ENCODE measurements at regions not wholly inside any gene's neighbourhood (a gene's known extent, or its start where the extent isn't known, plus 50 kb on each side); places are given as distances from the start of the nearest gene placed in this dataset.

GRCh38 chr3:88963003-88963402, 144.4 kb upstream of the EPHA3 start:
- TF ChIP-seq CTCF (IDR thresholded peaks at IDR 0.05; ENCODE audit: control extremely low read depth in 1 of 3, insufficient read depth in 1 of 3, low read depth in 1 of 3, low read length in 3 of 3) (no peak), POLR2A (IDR thresholded peaks at IDR 0.05; ENCODE audit: control extremely low read depth in 1 of 2, low read depth in 2 of 2, low read length in 2 of 2) (no peak), SUZ12 (IDR thresholded peaks at IDR 0.05; ENCODE audit: low read length) (no peak)

Data from H1 (cell line).